ENCODE measurements at regions not wholly inside any gene's neighbourhood (a gene's known extent, or its start where the extent isn't known, plus 50 kb on each side); places are given as distances from the start of the nearest gene placed in this dataset.

GRCh38 chr9:82598241-82599039, 464.5 kb downstream of the RASEF start:
- Mint-ChIP-seq H3K27ac (no peak overlapping the region), H3K27me3 (ENCODE audit: insufficient read depth, low read depth) (peaks cover 3% of the 10 kb centered on the region), H3K9me3 (no peaks in the 10 kb centered on the region), H3K4me1 (peaks cover 11% of the 10 kb centered on the region), H3K4me3 (no peak overlapping the region), H3K36me3 (no peaks in the 10 kb centered on the region)
- Histone ChIP-seq H3K4me1 (peaks cover 7% of the 10 kb centered on the region), H3K27ac (no peak overlapping the region), H3K27me3 (no peaks in the 10 kb centered on the region), H3F3A (ENCODE audit: low read depth) (no peaks in the 10 kb centered on the region), H2AFZ (replicated peaks) (no peak overlapping the region), H3K36me3 (no peaks in the 10 kb centered on the region), H3K9ac (no peak overlapping the region), H3K9me3 (ENCODE audit: low read depth) (no peaks in the 10 kb centered on the region), H3K79me2 (ENCODE audit: low read depth) (no peaks in the 10 kb centered on the region), H4K20me1 (ENCODE audit: low read depth) (no peaks in the 10 kb centered on the region), H3K4me2 (no peak overlapping the region), H3K4me3 (no peak overlapping the region)
- no peak for DNase-seq (ENCODE audit: low spot score)
- TF ChIP-seq EZH2phosphoT487 (IDR thresholded peaks at IDR 0.05) (no peak), EZH2 (IDR thresholded peaks at IDR 0.05) (no peak), CTCF (IDR thresholded peaks at IDR 0.05) (no peak)

- Histone ChIP-seq H3K4me3 (no peak overlapping the region), H3K4me2 (no peak overlapping the region), H3K79me2 (ENCODE audit: low read depth) (no peaks in the 10 kb centered on the region), H2AFZ (replicated peaks) (no peak overlapping the region), H3K27ac (no peak overlapping the region), H3K9ac (no peak overlapping the region), H3K36me3 (no peaks in the 10 kb centered on the region), H3F3A (ENCODE audit: low read depth) (no peaks in the 10 kb centered on the region), H3K27me3 (no peaks in the 10 kb centered on the region), H3K4me1 (peaks cover 7% of the 10 kb centered on the region), H4K20me1 (ENCODE audit: low read depth) (no peaks in the 10 kb centered on the region), H3K9me3 (ENCODE audit: low read depth) (no peaks in the 10 kb centered on the region)
- H3K4me1 Mint-ChIP-seq: peaks cover 11% of the 10 kb centered on the region
- no peaks in the 10 kb centered on the region for H3K36me3 Mint-ChIP-seq
- no peak overlapping the region for H3K27ac Mint-ChIP-seq
- no peak for DNase-seq (ENCODE audit: low spot score)
- peaks cover 3% of the 10 kb centered on the region for H3K27me3 Mint-ChIP-seq (ENCODE audit: insufficient read depth, low read depth)
- no peak for TF ChIP-seq CTCF (IDR thresholded peaks at IDR 0.05)
- H3K4me3 Mint-ChIP-seq: no peak overlapping the region
- no peaks in the 10 kb centered on the region for H3K9me3 Mint-ChIP-seq
These were observed 463.5 kb downstream of the RASEF start for GRCh38 chr9:82599336-82599949.

GRCh38 chr9:82600536-82601292, 462.2 kb downstream of the RASEF start:
- H3K27ac Mint-ChIP-seq: no peak overlapping the region
- Histone ChIP-seq H4K20me1 (ENCODE audit: low read depth) (no peaks in the 10 kb centered on the region), H3F3A (ENCODE audit: low read depth) (no peaks in the 10 kb centered on the region), H3K9ac (no peak overlapping the region), H3K4me3 (no peak overlapping the region), H3K9me3 (ENCODE audit: low read depth) (no peaks in the 10 kb centered on the region), H3K4me1 (peaks cover 7% of the 10 kb centered on the region), H3K4me2 (no peak overlapping the region), H3K27me3 (no peaks in the 10 kb centered on the region), H3K27ac (no peak overlapping the region), H2AFZ (replicated peaks) (no peak overlapping the region), H3K36me3 (no peaks in the 10 kb centered on the region), H3K79me2 (ENCODE audit: low read depth) (no peaks in the 10 kb centered on the region)
- TF ChIP-seq EZH2 (IDR thresholded peaks at IDR 0.05): no peak
- no peak for TF ChIP-seq CTCF (IDR thresholded peaks at IDR 0.05)
- no peak for TF ChIP-seq EZH2phosphoT487 (IDR thresholded peaks at IDR 0.05)
- no peaks in the 10 kb centered on the region for H3K36me3 Mint-ChIP-seq
- no peak overlapping the region for H3K4me3 Mint-ChIP-seq
- H3K27me3 Mint-ChIP-seq (ENCODE audit: insufficient read depth, low read depth): peaks cover 3% of the 10 kb centered on the region
- DNase-seq (ENCODE audit: low spot score): peak; percentile 14
- H3K9me3 Mint-ChIP-seq: no peaks in the 10 kb centered on the region
- H3K4me1 Mint-ChIP-seq: peaks cover 22% of the 10 kb centered on the region
